ENCODE measurements at regions not wholly inside any gene's neighbourhood (a gene's known extent, or its start where the extent isn't known, plus 50 kb on each side); places are given as distances from the start of the nearest gene placed in this dataset.

DNA sequence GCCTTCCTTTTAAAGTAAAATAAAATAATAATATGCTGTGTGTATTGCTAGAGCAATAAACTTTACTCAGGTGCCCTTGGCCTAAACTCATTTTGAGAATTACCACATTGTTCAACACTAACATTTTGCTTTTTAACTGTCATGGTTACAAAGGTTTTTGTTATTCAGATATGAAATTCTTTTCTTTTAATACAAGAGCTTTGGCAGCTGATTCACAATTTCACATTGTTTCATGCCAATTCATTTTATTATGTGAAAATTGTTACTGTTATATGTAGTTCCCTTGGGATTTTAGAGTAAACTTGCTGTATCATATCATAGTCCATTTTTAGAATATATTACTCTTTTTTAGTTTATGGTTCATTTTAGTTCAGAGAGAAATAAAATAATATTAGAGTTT is 65.8 kb upstream of the ZNF804A start:
- Histone ChIP-seq H4K20me1 (ENCODE audit: insufficient read depth, low read length) (no peaks in the 10 kb centered on the region), H3K4me1 (ENCODE audit: insufficient read depth, low read length, severe bottlenecking) (no peaks in the 10 kb centered on the region), H3K9ac (ENCODE audit: low read length) (no peak overlapping the region), H3F3A (ENCODE audit: insufficient read depth, low read length) (no peaks in the 10 kb centered on the region), H3K79me2 (ENCODE audit: insufficient read depth, low read length) (no peaks in the 10 kb centered on the region), H3K9me2 (ENCODE audit: low read depth, low read length) (no peaks in the 10 kb centered on the region), H3K27ac (ENCODE audit: low read depth, low read length, poor library complexity, severe bottlenecking) (no peak overlapping the region), H3K4me3 (ENCODE audit: low read depth, low read length, poor library complexity, severe bottlenecking) (no peak overlapping the region), H3K36me3 (ENCODE audit: insufficient read depth, low read length) (no peaks in the 10 kb centered on the region), H3K27me3 (ENCODE audit: insufficient read depth, low read length) (no peaks in the 10 kb centered on the region), H3K9me3 (ENCODE audit: low read length) (peaks cover 9% of the 10 kb centered on the region; the same call in 1 of the 2 replicates), H2AFZ (ENCODE audit: low read length) (no peak overlapping the region), H3K4me2 (ENCODE audit: low read length) (no peak overlapping the region)
- TF ChIP-seq EZH2 (IDR thresholded peaks at IDR 0.05; ENCODE audit: borderline replicate concordance, low read length), result no peak
- TF ChIP-seq, protein P1, sequence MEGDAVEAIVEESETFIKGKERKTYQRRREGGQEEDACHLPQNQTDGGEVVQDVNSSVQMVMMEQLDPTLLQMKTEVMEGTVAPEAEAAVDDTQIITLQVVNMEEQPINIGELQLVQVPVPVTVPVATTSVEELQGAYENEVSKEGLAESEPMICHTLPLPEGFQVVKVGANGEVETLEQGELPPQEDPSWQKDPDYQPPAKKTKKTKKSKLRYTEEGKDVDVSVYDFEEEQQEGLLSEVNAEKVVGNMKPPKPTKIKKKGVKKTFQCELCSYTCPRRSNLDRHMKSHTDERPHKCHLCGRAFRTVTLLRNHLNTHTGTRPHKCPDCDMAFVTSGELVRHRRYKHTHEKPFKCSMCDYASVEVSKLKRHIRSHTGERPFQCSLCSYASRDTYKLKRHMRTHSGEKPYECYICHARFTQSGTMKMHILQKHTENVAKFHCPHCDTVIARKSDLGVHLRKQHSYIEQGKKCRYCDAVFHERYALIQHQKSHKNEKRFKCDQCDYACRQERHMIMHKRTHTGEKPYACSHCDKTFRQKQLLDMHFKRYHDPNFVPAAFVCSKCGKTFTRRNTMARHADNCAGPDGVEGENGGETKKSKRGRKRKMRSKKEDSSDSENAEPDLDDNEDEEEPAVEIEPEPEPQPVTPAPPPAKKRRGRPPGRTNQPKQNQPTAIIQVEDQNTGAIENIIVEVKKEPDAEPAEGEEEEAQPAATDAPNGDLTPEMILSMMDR (IDR thresholded peaks at IDR 0.05; ENCODE audit: low read length), result no peak

DNA sequence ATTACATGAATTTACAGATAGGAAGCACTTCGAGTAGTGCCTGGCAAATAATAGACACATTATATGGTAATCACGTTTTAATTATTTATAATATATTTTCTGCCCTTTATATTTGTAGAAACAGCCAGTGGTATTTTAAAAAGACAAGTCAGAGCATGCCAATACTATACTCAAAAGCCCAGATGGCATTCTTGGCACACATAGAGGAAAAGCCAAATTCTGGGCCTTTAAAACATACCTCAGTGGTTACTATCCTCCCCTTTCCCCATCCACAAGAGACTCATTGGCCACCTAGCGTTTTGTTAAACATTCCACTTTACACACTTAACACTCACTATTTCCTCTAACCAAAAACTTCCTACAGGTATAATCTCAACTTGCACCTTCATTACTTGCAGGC is 63.3 kb upstream of the ZNF804A start:
- Histone ChIP-seq H3K4me3 (ENCODE audit: low read depth, low read length, poor library complexity, severe bottlenecking) (no peak overlapping the region), H3K4me1 (ENCODE audit: insufficient read depth, low read length, severe bottlenecking) (no peaks in the 10 kb centered on the region), H3K79me2 (ENCODE audit: insufficient read depth, low read length) (no peaks in the 10 kb centered on the region), H3K9ac (ENCODE audit: low read length) (no peak overlapping the region), H3K4me2 (ENCODE audit: low read length) (no peak overlapping the region), H4K20me1 (ENCODE audit: insufficient read depth, low read length) (no peaks in the 10 kb centered on the region), H3K9me3 (ENCODE audit: low read length) (no peaks in the 10 kb centered on the region), H3K36me3 (ENCODE audit: insufficient read depth, low read length) (no peaks in the 10 kb centered on the region), H3K27ac (ENCODE audit: low read depth, low read length, poor library complexity, severe bottlenecking) (no peak overlapping the region), H2AFZ (ENCODE audit: low read length) (no peak overlapping the region; the same call in 1 of the 2 replicates), H3K9me2 (ENCODE audit: low read depth, low read length) (no peaks in the 10 kb centered on the region), H3F3A (ENCODE audit: insufficient read depth, low read length) (no peaks in the 10 kb centered on the region), H3K27me3 (ENCODE audit: insufficient read depth, low read length) (no peaks in the 10 kb centered on the region)
- TF ChIP-seq EZH2 (IDR thresholded peaks at IDR 0.05; ENCODE audit: borderline replicate concordance, low read length), result no peak
- TF ChIP-seq, protein P1 (IDR thresholded peaks at IDR 0.05; ENCODE audit: low read length), result no peak

DNA sequence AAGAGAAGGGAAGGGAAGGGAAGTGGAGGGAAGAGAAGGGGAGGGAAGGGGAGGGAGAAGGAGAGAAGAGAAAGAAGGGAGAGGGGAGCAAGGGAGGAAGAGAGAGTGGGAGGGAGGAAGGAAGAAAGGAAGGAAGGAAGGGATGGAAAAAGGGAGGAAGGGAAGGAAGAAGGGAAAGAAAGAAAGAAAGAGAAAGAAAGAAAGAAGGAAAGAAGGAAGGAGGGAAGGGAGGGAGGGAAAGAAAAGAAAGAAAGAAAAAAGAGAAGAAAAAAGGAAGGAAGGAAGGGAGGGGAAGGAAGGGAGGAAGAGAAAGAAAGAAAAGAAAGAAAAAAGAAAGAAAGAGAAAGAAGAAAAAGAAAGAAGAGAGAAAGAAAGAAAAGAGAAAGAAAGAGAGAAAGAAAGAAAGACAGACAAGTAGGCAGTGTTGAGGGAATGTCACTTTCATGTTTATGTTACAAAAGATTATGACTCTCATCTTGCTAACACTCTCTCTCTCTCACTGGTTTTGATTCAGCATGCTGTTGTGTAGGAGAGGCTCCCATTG is 58.0 kb upstream of the ZNF804A start:
- Histone ChIP-seq H3F3A (ENCODE audit: insufficient read depth, low read length) (no peaks in the 10 kb centered on the region), H3K27me3 (ENCODE audit: insufficient read depth, low read length) (no peaks in the 10 kb centered on the region), H3K4me3 (ENCODE audit: low read depth, low read length, poor library complexity, severe bottlenecking) (no peak overlapping the region), H3K79me2 (ENCODE audit: insufficient read depth, low read length) (no peaks in the 10 kb centered on the region; the same call in 1 of the 2 replicates), H3K9me2 (ENCODE audit: low read depth, low read length) (no peaks in the 10 kb centered on the region), H3K4me1 (ENCODE audit: insufficient read depth, low read length, severe bottlenecking) (peaks cover 10% of the 10 kb centered on the region), H3K36me3 (ENCODE audit: insufficient read depth, low read length) (no peaks in the 10 kb centered on the region), H2AFZ (ENCODE audit: low read length) (no peak overlapping the region), H3K9ac (ENCODE audit: low read length) (no peak overlapping the region), H3K9me3 (ENCODE audit: low read length) (no peaks in the 10 kb centered on the region), H3K27ac (ENCODE audit: low read depth, low read length, poor library complexity, severe bottlenecking) (no peak overlapping the region), H3K4me2 (ENCODE audit: low read length) (no peak overlapping the region), H4K20me1 (ENCODE audit: insufficient read depth, low read length) (no peaks in the 10 kb centered on the region)
- TF ChIP-seq, protein P1 (IDR thresholded peaks at IDR 0.05; ENCODE audit: low read length), result no peak
- TF ChIP-seq EZH2 (IDR thresholded peaks at IDR 0.05; ENCODE audit: borderline replicate concordance, low read length), result no peak

Data from OCI-LY1 (cell line).